Vagina (tissue), 2 donors: ENCODE measurements at regions not wholly inside any gene's neighbourhood (a gene's known extent, or its start where the extent isn't known, plus 50 kb on each side); places are given as distances from the start of the nearest gene placed in this dataset.

Experiments used
- DNase-seq, 2 donors: peaks; one replicate each; pipeline ENCODE4 v3.0.0-alpha.2; 2017; ENCODE audit errors: extremely low spot score in 2 of 2
- H3K27ac ChIP-seq: fragments of 200-600 bp; sonication (generic); one replicate; pipeline ENCODE4 v1.5.1; 2019
- H3K27me3 ChIP-seq: fragments of 200-600 bp; sonication (generic); one replicate; pipeline ENCODE4 v1.5.1; 2019
- H3K36me3 ChIP-seq, 2 donors: fragments of 200-600 bp; sonication (generic); one replicate each; pipeline ENCODE4 v1.5.1; 2017 to 2019
- H3K4me1 ChIP-seq: fragments of 200-600 bp; sonication (generic); one replicate; pipeline ENCODE4 v1.5.1; 2019
- H3K4me3 ChIP-seq, 2 donors: fragments of 200-600 bp; sonication (generic); 1 replicate in 1 of 2; 2 replicates in 1 of 2; pipeline ENCODE4 v1.5.1; 2016 to 2019
- H3K9me3 ChIP-seq: fragments of 200-600 bp; sonication (generic); one replicate; pipeline ENCODE4 v1.5.1; 2019
- CTCF ChIP-seq, 3 experiments: fragments of 450-650 bp in 2 of 3; fragments of 200-600 bp in 1 of 3; sonication (generic) in 1 of 3; IDR thresholded peaks; one replicate each; pipeline ENCODE4 v1.5.1; 2017 to 2019; ENCODE audit warnings: antibody characterized with exemption in 3 of 3, mild to moderate bottlenecking in 2 of 3, moderate library complexity in 2 of 3
- POLR2A ChIP-seq, 2 donors: fragments of 450-650 bp; IDR thresholded peaks; one replicate each; pipeline ENCODE4 v1.6.1; 2017; ENCODE audit warnings: antibody characterized with exemption in 2 of 2, mild to moderate bottlenecking in 2 of 2, moderate library complexity in 2 of 2
- POLR2AphosphoS5 ChIP-seq, 2 donors: sonication (generic); formaldehyde crosslinking; IDR thresholded peaks; one replicate each; pipeline ENCODE4 v1.9.0; 2017; ENCODE audit warnings: antibody characterized with exemption in 2 of 2, mild to moderate bottlenecking in 2 of 2, low read depth in 1 of 2; ENCODE audit not compliant: insufficient read depth in 1 of 2
- intact Hi-C: fragments of 100-400 bp; cut with DNase I; formaldehyde crosslinking; loops from one replicate; pipeline ENCODE4 v1.15.1; 2023

GRCh38 chr3:194738254-194739093 lies 52.8 kb downstream of the FAM43A start:
- no peaks in the 10 kb centered on the region for H3K9me3 ChIP-seq
- DNase-seq: no peak
- peaks cover 15% of the 10 kb centered on the region for H3K4me1 ChIP-seq
- no peaks in the 10 kb centered on the region for H3K36me3 ChIP-seq
- no peak overlapping the region for H3K4me3 ChIP-seq
- TF ChIP-seq POLR2A (IDR thresholded peaks at IDR 0.05) (no peak), CTCF (IDR thresholded peaks at IDR 0.05) (no peak)
- H3K27ac ChIP-seq: no peak overlapping the region
- no peaks in the 10 kb centered on the region for H3K27me3 ChIP-seq
- intact Hi-C loops: no loop called here

GRCh38 chr3:194739498-194740284 lies 54.0 kb downstream of the FAM43A start:
- H3K27ac ChIP-seq: no peak overlapping the region
- H3K36me3 ChIP-seq: no peaks in the 10 kb centered on the region
- no peak overlapping the region for H3K4me3 ChIP-seq
- TF ChIP-seq CTCF (IDR thresholded peaks at IDR 0.05): no peak
- no peak for TF ChIP-seq POLR2A (IDR thresholded peaks at IDR 0.05)
- no peak for TF ChIP-seq POLR2AphosphoS5 (IDR thresholded peaks at IDR 0.05; ENCODE audit: insufficient read depth in 1 of 2, low read depth in 1 of 2)
- no peaks in the 10 kb centered on the region for H3K27me3 ChIP-seq
- H3K4me1 ChIP-seq: peaks cover 15% of the 10 kb centered on the region
- no peaks in the 10 kb centered on the region for H3K9me3 ChIP-seq
- intact Hi-C loops: no loop called here
- DNase-seq: no peak

GRCh38 chr3:194740859-194741491 lies 55.3 kb downstream of the FAM43A start:
- intact Hi-C loops: no loop called here
- DNase-seq: no peak
- no peak overlapping the region for H3K27ac ChIP-seq

GRCh38 chr3:194741916-194742315 lies 56.2 kb downstream of the FAM43A start:
- Histone ChIP-seq H3K27me3 (no peaks in the 10 kb centered on the region), H3K36me3 (no peaks in the 10 kb centered on the region), H3K4me1 (peaks cover 15% of the 10 kb centered on the region), H3K9me3 (no peaks in the 10 kb centered on the region), H3K27ac (no peak overlapping the region), H3K4me3 (no peak overlapping the region)
- DNase-seq: no peak
- no peak for TF ChIP-seq CTCF (IDR thresholded peaks at IDR 0.05)
- no peak for TF ChIP-seq POLR2A (IDR thresholded peaks at IDR 0.05)
- no peak for TF ChIP-seq POLR2AphosphoS5 (IDR thresholded peaks at IDR 0.05; ENCODE audit: insufficient read depth in 1 of 2, low read depth in 1 of 2)
- intact Hi-C loops: no loop called here

More at GRCh38 chr3:194740859-194741491, 55.3 kb downstream of the FAM43A start:
- Histone ChIP-seq H3K4me1 (peaks cover 15% of the 10 kb centered on the region), H3K4me3 (no peak overlapping the region), H3K36me3 (no peaks in the 10 kb centered on the region), H3K27me3 (no peaks in the 10 kb centered on the region), H3K9me3 (no peaks in the 10 kb centered on the region)
- TF ChIP-seq POLR2A (IDR thresholded peaks at IDR 0.05): no peak
- TF ChIP-seq POLR2AphosphoS5 (IDR thresholded peaks at IDR 0.05; ENCODE audit: insufficient read depth in 1 of 2, low read depth in 1 of 2): no peak
- no peak for TF ChIP-seq CTCF (IDR thresholded peaks at IDR 0.05)
